T follicular helper cell (primary cell): ENCODE measurements at regions not wholly inside any gene's neighbourhood (a gene's known extent, or its start where the extent isn't known, plus 50 kb on each side); places are given as distances from the start of the nearest gene placed in this dataset.
"Not testable (repeated sequence)": the region's sequence is repeated elsewhere in the genome, so short reads cannot be mapped to it uniquely, and the experiment has no call there.

Experiments
- DNase-seq: peaks from one replicate; pipeline ENCODE4 v3.0.0-alpha.2; 2020; ENCODE audit warnings: low read depth

- no peak for DNase-seq
Measured at GRCh38 chr5:131107128-131107527, 57.9 kb downstream of the HINT1 start.

- no peak for DNase-seq
Measured at GRCh38 chr5:131104169-131104808, 60.8 kb downstream of the HINT1 start.

GRCh38 chr5:131096774-131097710 lies 68.0 kb downstream of the HINT1 start:
- DNase-seq = no peak

DNA sequence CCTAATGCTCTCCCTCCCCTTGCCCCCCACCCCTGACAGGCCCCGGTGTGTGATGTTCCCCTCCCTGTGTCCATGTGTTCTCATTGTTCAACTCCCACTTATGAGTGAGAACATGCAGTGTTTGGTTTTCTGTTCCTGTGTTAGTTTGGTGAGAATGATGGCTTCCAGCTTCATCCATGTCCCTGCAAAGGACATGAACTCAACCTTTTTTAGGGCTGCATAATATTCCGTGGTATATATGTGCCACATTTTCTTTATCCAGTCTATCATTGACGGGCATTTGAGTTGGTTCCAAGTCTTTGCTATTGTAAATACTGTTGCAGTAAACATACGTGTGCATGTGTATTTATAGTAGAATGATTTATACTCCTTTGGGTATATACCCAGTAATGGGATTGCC lies 69.5 kb downstream of the HINT1 start:
- DNase-seq = not testable (repeated sequence)

DNA sequence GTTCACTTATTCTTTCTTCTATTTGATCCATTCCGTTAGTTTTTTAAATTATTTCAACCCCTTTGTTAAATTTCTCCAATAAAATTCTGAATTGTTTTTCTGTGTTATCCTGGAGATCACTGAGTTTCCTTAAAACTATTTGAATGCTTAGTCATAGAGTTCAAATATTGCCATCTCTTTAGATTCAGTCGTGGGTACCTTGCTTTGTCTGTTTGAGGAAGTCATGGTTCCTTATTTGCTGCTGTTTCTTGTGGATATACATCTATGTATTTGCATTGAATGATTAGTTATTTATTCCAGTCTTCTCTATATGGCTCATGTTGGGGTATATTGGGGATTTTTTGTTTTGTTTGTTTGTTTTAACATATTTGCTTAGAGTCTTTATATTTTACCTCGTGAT lies 80.6 kb downstream of the HINT1 start:
- DNase-seq = no peak

DNA sequence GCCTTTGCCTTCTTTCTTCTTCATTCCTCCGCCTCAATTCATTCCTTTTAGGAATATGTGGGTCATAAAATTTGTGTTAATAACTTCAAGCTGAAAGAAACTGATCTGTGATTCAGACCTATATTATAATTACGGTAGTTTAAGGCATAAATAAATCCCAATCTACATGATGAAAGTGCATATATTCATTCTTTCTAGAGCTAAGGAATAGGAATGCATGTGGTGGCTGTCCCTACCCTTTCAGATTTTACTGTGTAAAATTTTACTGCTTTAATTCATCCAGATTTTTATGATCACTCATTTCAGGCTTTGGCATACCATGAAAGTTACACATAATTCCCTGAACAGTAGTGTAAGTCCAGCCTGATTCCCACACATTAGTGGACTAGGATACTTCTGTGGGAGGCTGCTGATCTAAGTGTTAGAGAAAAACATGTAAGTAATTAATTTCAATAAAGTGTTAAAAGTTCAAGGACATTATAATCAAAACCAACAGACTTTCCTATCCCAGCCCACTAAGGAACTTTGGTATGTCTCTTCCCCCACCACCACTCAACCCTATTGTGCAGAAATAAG lies 83.1 kb downstream of the HINT1 start:
- no peak for DNase-seq

DNA sequence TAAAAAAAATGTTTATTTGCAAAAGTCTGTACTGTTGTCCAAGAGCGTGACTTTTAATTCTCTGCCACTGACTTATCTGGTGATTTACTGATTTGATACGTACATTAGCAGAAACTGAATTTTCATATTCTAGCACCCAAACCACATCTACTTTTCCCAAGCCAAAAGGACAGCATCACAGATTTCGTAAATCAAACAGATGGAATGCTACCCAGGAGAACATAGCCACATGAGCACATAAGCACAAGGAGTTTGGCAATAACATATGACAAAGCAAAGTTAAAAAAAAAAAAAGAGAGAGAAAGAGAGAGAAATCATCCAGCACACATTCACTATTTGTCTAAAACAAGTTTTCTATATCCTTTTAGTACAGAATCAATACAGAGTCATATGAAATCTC lies 83.7 kb downstream of the HINT1 start:
- no peak for DNase-seq

DNA sequence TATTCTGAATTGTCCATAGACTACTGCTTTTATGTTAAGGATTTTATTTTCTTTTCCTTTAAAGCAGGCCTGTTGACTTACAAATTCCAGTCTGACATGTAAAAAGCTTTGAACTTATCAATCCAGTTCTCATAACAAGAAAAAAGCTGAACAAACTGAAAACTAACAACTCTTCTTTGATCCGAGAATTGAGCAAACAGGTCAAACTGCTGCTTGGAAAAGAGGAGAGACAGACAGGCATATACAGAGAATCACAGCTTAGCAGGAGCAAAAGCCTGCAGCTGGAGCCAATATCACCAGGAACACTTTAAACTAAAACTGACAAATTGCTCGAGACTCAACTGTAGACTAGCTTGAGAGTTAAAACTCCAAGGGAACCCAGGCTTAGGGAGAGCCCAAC lies 85.8 kb downstream of the HINT1 start:
- DNase-seq = no peak

GRCh38 chr5:131068893-131069643 lies 96.0 kb downstream of the HINT1 start:
- DNase-seq = peak; percentile 37

DNA sequence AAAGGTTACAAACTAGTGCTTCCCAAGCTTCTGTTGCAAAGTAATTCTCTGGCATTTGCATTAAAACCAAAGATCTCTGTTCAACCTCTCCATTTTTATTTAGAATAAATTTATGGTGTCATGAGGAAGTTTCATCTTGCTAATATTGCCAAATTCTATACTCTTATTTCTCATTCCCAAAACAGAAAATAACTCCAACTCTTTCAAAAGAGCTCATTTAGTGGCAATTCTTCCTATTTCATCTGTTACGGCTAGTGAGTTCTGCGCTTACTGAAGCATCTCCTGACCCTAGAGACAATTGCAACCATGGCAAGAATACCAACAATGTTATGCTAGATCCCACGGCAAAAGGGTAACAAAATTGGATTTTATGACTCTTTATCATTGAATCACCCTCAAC lies 97.0 kb downstream of the HINT1 start:
- DNase-seq = no peak

DNA sequence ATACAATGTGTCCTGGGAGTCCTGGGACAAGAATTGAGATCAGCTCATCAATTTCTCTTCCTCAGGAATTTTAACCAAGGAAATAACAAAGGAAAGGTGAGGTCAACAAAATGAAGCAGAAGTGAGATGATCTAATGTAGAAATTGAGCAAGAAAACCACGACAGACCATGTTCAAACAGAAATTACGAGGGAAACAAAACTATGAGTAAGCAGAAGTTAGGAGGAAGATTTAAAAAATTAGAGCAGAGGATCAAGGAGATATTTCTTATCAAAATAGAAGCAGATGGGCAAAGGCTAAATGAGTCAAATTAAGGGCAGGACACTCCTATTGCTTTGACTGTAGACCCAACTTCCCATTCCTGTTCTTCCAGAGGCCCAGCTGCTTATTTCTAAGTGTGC lies 97.4 kb downstream of the HINT1 start:
- DNase-seq = no peak

- no peak for DNase-seq
Measured at GRCh38 chr5:131064669-131065371, 100.2 kb downstream of the HINT1 start.

DNA sequence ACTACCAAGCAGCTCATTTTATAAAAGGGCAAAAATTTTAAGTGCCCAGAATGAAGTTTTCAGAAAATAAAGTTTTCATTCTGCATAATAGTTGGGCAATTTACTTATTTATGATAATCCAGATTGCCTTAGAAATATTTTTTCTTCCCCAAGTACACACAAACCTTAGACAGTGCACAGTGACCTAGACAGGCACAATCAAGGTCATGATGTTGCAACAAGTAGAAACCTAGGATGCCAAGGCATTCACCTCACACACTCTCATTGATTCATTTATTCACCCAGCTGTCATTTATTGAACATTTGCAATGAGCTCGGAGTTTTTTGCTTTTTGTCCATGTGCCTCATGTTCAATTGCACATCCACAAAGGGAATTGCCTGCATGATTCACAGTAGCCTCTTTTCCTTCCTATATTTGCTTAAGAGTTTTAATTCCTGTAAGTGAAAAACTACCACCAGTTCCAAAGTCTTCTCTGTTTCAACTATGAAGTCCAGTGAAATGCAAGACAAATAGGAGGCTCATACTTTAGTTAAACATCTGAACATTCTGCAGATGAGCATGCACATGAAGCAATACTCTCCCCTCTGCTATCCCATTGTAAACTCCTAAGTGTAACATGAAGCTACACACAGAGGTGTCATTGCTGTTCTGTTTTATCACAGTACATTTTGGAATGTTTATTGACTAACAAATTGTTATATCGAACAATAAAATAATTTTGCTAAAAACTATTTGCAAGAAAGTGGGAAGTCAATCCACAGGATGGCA lies 122.9 kb downstream of the HINT1 start:
- no peak for DNase-seq

DNA sequence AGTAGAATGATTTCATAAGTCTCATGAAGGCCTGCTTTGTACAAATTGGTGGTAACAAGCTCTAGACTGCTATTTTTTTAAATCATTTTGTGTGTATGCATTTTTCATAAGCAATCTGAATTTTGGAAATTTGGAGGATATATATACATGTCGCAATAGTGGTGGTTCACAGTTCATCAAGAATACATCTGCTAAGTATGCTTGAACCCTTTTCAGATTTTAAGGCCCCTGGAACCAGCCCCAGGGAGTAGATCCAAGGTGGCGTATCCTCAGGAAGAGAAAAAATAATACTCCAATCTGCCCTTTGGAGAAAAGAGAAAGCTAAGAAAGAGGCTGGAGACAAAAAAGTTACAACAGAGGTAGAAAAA lies 141.6 kb downstream of the HINT1 start:
- no peak for DNase-seq

DNA sequence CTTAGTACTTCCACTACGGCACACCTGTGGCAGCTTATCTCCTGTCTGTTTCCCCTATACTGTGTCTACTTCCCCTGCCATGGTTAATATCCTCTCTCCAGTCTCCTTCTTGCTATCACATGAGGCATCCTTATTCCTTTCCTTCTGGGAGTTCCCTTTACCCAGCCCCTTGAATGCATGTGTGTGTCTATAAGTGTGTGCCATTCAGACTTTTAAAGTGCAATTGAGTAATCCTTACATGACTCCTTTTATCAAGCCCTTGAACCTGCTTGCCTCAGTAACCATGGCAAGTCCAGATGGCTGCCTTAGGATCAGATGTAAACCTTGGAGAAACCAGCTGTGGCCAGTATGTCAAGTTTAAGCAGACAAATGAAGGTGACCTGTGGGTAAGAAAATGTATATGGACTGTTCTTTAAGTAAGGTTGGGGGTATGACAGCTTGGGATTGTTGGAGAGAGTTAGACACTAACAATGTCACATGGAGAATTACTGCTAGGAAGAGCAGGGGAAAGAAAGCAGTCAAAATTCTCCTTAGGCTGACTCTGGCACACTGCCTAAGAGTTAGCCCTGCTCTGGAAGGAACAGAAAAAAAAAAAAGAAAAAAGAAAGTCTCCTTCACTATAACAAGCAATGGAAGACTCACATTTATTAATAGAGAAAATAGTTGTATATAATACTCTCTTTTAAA lies 142.1 kb downstream of the HINT1 start:
- DNase-seq = no peak

DNA sequence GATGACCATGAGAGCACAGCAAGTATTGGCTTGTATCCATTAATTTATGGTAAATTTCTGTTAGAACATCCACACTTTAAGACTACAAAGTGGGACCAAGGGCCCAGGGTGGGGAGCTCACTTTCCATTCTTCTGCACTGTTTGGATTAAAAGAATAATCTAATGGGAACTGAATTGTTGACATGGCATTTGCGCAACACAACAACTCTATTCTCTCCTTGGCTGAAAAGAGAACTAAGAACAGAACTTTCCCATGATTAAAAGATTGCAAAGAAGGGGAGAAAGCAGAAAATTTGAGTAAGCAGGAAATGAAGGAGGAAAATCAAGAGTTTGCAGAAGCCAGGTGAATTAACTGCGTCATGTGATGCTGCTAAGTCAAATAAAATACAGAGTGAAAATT lies 143.4 kb downstream of the HINT1 start:
- no peak for DNase-seq

- DNase-seq = no peak
Measured at GRCh38 chr5:131019601-131020315, 145.3 kb downstream of the HINT1 start.

- DNase-seq = no peak
Measured at GRCh38 chr5:131019111-131019510, 145.9 kb downstream of the HINT1 start.

- DNase-seq = no peak
Measured at GRCh38 chr5:131008329-131008728, 156.7 kb downstream of the HINT1 start.
